GM12891 (cell line): ENCODE measurements at regions not wholly inside any gene's neighbourhood (a gene's known extent, or its start where the extent isn't known, plus 50 kb on each side); places are given as distances from the start of the nearest gene placed in this dataset.

Experiments used
- PAX5 ChIP-seq: IDR thresholded peaks from 2 replicates; pipeline ENCODE4 v1.6.1; 2011; ENCODE audit warnings: low read length, moderate library complexity, mild to moderate bottlenecking; ENCODE audit not compliant: insufficient read depth, severe bottlenecking
- POLR2A ChIP-seq: IDR thresholded peaks from 2 replicates; pipeline ENCODE4 v1.6.1; 2011; ENCODE audit warnings: low read depth, low read length, control low read depth
- POLR2AphosphoS5 ChIP-seq: IDR thresholded peaks from 2 replicates; pipeline ENCODE4 v1.6.1; 2011; ENCODE audit warnings: low read depth, low read length, control low read depth
- SPI1 ChIP-seq: IDR thresholded peaks from 2 replicates; pipeline ENCODE4 v1.6.1; 2011; ENCODE audit warnings: low read depth, low read length, control low read depth
- TAF1 ChIP-seq: IDR thresholded peaks from 2 replicates; pipeline ENCODE4 v1.6.1; 2011; ENCODE audit warnings: low read depth, low read length, control low read depth

- TF ChIP-seq POLR2AphosphoS5: no peak
- no peak for TF ChIP-seq POLR2A
- no peak for TF ChIP-seq TAF1
- no peak for TF ChIP-seq PAX5
- TF ChIP-seq SPI1: no peak
Measured at GRCh38 chr5:172562443-172562842, 78.6 kb upstream of the NEURL1B start.
